Activated T-helper 2 cell treated with anti-CD3 and anti-CD28 coated beads, Interferon-gamma antibody, Interleukin-2, Interleukin-4, amounts not matched to agents 10 μg/mL and 5 μg/mL and 100 μg/mL, durations not matched to agents 14 hours and 24 hours and 36 hours (primary cell): ENCODE measurements at regions not wholly inside any gene's neighbourhood (a gene's known extent, or its start where the extent isn't known, plus 50 kb on each side); places are given as distances from the start of the nearest gene placed in this dataset.
"Not testable (repeated sequence)": the region's sequence is repeated elsewhere in the genome, so short reads cannot be mapped to it uniquely, and the experiment has no call there.

ENCODE experiments used
- DNase-seq: peaks from one replicate; pipeline ENCODE4 v3.0.0; 2021; ENCODE audit warnings: low spot score
- H3K27ac Mint-ChIP-seq: one replicate; pipeline ENCODE4 v1.8.0; 2021; ENCODE audit warnings: mixed read lengths
- H3K27me3 Mint-ChIP-seq: one replicate; pipeline ENCODE4 v1.8.0; 2021; ENCODE audit warnings: low read depth, mixed read lengths
- H3K36me3 Mint-ChIP-seq: one replicate; pipeline ENCODE4 v1.8.0; 2021; ENCODE audit warnings: low read depth, mixed read lengths
- H3K4me1 Mint-ChIP-seq: one replicate; pipeline ENCODE4 v1.8.0; 2021; ENCODE audit warnings: low read depth, mixed read lengths
- H3K4me3 Mint-ChIP-seq: one replicate; pipeline ENCODE4 v1.8.0; 2021; ENCODE audit warnings: low read depth, mild to moderate bottlenecking, moderate library complexity, mixed read lengths
- H3K9me3 Mint-ChIP-seq: one replicate; pipeline ENCODE4 v1.8.0; 2021; ENCODE audit warnings: mixed read lengths
- intact Hi-C: fragments of 100-400 bp; cut with micrococcal nuclease; formaldehyde crosslinking; loops from one replicate; pipeline ENCODE4 v1.15.1; 2023

DNA sequence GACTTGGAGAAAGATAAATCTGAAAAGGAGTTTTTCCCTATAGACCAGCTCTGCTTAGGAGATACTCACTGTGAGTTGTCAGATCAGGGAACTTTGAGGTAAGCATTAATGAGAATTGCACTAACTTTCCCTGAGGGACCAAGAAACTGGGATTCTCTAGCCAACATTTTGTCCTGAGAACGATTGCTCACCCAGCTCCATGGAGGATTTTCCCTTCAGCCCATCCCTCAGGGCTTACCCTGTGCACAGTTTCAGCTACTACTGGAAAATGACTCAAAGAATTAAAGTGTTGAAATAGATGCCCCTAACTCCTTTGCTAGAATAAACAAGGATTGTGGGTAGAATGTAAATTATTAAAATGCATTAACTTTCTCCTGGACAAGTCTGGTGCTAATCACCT, 237.2 kb upstream of the IL12B start:
- no peaks in the 10 kb centered on the region for H3K36me3 Mint-ChIP-seq
- peaks cover 4% of the 10 kb centered on the region for H3K27me3 Mint-ChIP-seq
- no peaks in the 10 kb centered on the region for H3K9me3 Mint-ChIP-seq
- H3K4me3 Mint-ChIP-seq, result no peak overlapping the region
- no peak overlapping the region for H3K27ac Mint-ChIP-seq
- DNase-seq, result no peak
- intact Hi-C loops, result no loop called here
- no peaks in the 10 kb centered on the region for H3K4me1 Mint-ChIP-seq

DNA sequence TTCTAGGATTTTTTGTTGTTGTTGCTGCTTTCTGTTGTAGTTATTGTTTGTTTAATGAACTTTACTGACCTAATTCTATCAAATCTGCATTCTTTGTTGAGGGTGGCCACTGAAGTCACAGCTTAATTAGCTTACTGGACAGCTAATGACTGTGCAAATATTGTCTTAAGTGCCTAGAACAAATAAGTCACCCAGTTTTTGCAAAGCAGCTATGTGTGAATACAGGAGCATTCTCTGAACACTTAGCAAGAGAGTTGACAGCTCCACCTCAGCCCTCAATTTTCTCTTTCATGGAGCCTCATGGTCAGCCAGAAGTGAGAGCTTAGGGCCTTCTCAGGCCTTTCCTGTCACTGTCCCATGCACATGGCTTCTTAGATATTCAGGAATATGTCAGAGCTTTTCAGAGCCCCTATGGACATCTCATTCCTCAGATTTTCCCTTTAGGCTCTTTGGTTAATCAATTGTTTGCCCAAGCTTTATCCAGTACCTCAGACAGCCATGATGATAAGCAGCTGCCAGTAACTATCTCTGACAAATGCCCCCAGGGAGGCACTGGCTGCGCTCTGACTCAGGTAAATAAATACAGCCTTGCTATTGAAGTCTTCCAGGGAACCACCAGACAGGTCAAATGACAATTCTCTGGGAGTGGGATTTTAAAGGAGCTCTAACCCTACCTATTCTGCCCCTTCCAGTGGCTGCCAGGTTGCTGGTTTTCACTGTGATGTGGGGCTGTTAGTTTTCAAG, 241.4 kb upstream of the IL12B start:
- H3K27ac Mint-ChIP-seq, result no peak overlapping the region
- H3K4me1 Mint-ChIP-seq, result no peaks in the 10 kb centered on the region
- no peak for DNase-seq
- H3K36me3 Mint-ChIP-seq, result no peaks in the 10 kb centered on the region
- peaks cover 7% of the 10 kb centered on the region for H3K27me3 Mint-ChIP-seq
- H3K4me3 Mint-ChIP-seq, result no peak overlapping the region
- no peaks in the 10 kb centered on the region for H3K9me3 Mint-ChIP-seq
- intact Hi-C loops, result no loop called here

DNA sequence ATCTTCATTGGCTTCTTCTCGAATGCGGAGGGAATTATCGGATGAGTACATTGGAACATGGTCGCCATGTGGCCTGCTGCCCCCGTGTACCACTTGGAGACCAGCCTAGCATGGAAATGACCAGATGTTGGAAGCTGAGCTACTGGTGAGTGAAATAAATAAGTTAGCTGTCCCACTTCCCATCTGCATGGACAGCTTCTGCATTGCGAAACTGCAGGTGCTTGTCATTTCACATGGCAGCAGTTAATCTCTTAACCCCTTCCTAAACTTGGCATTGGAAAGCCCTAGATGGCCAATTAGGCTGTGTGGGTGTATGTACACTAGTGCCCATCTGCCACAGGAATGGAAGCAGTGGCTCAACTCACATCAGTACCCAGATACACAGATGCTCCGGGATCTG, 246.6 kb upstream of the IL12B start:
- peaks cover 3% of the 10 kb centered on the region for H3K27me3 Mint-ChIP-seq
- intact Hi-C loops, result no loop called here
- H3K4me1 Mint-ChIP-seq, result no peaks in the 10 kb centered on the region
- no peak for DNase-seq
- no peaks in the 10 kb centered on the region for H3K36me3 Mint-ChIP-seq
- no peaks in the 10 kb centered on the region for H3K9me3 Mint-ChIP-seq
- no peak overlapping the region for H3K4me3 Mint-ChIP-seq
- no peak overlapping the region for H3K27ac Mint-ChIP-seq

DNA sequence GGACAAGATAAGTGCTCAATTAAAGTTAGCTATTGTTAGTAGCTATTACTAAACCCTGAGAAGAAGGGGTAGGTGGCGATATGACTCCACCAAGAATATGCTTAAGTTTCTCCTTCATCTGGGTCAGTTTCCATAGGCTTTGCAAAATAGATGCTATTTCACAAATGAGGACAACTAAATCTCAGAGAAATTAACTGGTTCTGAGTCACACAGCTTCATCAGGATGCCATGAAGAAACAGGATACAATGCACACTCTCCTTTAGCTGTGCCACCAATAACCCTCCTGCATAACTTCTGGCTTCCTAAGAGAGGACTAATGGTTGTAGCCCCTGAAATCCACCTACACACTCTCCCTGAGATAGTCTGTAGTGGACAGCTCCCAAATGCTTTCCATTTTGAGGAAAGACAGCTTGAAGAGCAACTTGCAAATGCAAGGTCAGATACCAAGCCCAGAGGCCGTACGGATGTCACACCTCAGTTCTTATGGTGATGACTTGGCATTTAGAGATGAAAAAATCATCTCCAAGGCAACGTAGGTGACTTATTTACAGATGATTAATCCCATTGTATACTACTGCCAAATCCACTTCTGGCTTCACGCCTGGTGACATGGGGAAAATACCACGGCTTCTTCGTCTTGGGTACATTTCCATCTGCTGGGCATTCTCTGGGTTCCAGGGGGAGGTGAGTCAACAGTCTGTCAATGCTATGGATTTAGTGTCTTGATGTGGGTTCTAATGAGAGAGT, 251.4 kb upstream of the IL12B start:
- Mint-ChIP-seq H3K4me1 (no peaks in the 10 kb centered on the region), H3K4me3 (no peak overlapping the region), H3K9me3 (no peaks in the 10 kb centered on the region), H3K27ac (no peak overlapping the region), H3K27me3 (no peaks in the 10 kb centered on the region), H3K36me3 (no peaks in the 10 kb centered on the region)
- intact Hi-C loops, result no loop called here
- no peak for DNase-seq

DNA sequence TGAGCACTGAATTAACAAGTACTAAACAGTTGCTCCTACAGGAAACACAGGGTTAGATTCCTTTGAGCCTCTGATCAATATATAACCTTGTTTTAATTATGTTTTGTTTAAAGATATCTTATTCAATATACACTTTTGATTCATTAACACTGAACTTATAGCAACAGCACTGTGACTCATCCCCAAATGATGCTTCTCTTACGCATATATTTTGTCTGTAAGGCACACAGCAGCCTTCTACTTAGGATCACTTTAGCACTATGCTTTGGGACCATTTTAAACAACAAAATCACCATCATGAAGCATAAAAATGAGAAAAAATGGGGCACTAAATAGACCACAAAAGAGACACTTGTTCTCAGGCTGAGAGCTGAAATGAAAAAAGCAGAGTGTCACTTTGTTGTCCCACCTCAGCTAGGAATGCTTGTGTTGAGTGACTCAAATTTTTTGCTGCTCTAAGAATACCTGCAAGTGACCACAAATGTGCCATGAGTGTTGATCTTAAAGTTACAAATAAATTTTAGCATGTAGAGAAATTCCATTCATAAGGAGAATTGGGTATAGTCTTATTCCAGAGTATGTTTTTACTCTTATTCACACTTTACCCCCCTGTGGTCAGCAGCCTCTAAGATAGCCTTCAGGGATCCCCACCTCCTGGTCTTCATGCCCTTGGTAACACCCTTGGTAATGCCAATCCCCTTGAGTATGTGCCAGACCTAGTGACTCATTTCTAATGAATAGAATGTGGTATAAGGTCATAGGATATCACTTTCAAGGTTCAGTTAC, 252.7 kb upstream of the IL12B start:
- intact Hi-C loops, result no loop called here
- no peak for DNase-seq
- H3K4me1 Mint-ChIP-seq, result no peaks in the 10 kb centered on the region
- no peaks in the 10 kb centered on the region for H3K9me3 Mint-ChIP-seq
- H3K36me3 Mint-ChIP-seq, result no peaks in the 10 kb centered on the region
- no peak overlapping the region for H3K27ac Mint-ChIP-seq
- H3K4me3 Mint-ChIP-seq, result no peak overlapping the region
- H3K27me3 Mint-ChIP-seq, result no peaks in the 10 kb centered on the region

DNA sequence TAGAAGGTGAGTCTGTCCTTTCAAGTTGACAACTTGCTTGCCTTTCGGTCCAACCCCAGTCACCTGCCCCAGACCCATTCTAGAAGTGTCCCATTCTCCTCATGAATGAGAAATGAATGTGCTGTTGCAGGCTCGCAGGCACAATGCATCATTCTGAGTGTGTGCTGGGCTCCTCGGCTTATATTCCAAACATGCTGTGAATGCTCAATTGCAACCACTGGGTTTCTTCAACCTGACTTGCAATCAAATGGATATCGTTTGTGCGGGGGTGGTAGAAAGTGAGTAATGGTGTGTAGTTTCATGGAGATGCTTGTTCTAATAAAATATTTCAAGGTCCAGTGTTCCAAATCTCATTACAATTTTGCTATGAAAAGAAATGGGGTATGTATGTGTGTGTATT, 256.6 kb upstream of the IL12B start:
- H3K4me1 Mint-ChIP-seq, result no peaks in the 10 kb centered on the region
- H3K9me3 Mint-ChIP-seq, result no peaks in the 10 kb centered on the region
- H3K27me3 Mint-ChIP-seq, result no peaks in the 10 kb centered on the region
- H3K4me3 Mint-ChIP-seq, result no peak overlapping the region
- H3K27ac Mint-ChIP-seq, result no peak overlapping the region
- intact Hi-C loops, result no loop called here
- no peaks in the 10 kb centered on the region for H3K36me3 Mint-ChIP-seq
- no peak for DNase-seq

DNA sequence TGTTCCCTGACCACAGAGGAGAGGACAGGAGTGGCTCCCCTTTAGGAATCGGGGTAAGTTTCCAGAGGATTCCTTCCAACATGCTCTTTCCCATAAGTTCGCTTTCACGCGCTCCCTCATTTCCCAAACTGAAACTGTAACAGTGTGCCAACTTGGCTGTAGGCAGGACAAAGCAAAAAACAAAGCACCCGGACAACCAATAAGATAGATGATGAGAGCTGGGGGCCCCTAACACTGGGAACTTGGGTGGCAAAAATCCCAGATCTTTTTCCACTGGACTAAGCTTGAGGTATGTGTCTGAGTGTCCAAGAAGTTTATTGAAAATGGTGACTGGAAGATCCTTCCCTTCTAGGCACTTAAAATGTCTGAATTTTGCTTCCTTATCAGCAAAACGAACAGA, 258.7 kb upstream of the IL12B start:
- H3K27ac Mint-ChIP-seq, result no peak overlapping the region
- no peaks in the 10 kb centered on the region for H3K4me1 Mint-ChIP-seq
- no peaks in the 10 kb centered on the region for H3K36me3 Mint-ChIP-seq
- H3K4me3 Mint-ChIP-seq, result no peak overlapping the region
- H3K27me3 Mint-ChIP-seq, result no peaks in the 10 kb centered on the region
- no peaks in the 10 kb centered on the region for H3K9me3 Mint-ChIP-seq
- intact Hi-C loops, result no loop called here
- DNase-seq, result no peak

DNA sequence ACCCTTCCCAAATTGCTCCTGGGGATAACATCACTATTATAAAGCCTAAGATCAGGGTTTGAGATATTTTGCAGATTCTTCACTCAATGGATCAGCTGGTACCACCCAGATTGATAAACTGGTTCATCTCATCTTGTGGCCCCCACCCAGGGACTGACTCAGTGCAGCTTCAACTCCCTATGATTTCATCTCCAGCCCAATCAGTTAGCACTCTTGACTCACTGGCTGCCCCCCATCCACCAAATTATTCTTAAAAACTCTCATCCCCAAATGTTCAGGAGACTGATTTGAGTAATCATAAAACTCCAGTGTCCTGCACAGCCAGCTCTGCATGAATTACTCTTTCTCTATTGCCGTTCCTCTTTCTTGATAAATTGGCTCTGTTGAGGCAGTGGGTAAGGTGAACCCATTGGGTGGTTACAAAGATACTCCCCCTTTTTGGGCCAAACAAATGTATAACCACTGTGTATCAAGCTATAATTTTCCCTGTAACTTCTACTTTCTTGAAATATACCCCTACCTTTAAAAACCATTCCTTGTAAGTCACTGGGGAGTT, 263.3 kb upstream of the IL12B start:
- Mint-ChIP-seq H3K36me3 (no peaks in the 10 kb centered on the region), H3K4me3 (no peak overlapping the region), H3K27ac (no peak overlapping the region), H3K9me3 (peaks cover 22% of the 10 kb centered on the region), H3K4me1 (no peaks in the 10 kb centered on the region), H3K27me3 (peaks cover 2% of the 10 kb centered on the region)
- DNase-seq, result no peak
- intact Hi-C loops, result no loop called here

DNA sequence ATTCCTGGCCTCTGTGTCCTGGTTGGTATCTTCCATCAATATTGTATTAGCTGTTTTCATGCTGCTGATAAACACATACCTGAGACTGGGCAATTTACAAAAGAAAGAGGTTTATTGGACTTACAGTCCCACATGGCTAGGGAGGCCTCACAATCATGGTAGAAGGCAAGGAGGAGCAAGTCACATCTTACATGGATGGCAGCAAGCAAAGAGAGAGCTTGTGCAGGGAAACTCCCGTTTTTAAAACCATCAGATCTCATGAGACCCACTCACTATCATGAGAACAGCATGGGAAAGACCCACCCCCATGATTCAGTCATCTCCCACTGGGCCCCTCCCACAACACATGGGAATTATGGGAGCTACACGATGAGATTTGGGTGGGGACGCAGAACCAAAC, 265.3 kb upstream of the IL12B start:
- DNase-seq, intact Hi-C loops, H3K4me1 Mint-ChIP-seq, H3K27ac Mint-ChIP-seq, H3K36me3 Mint-ChIP-seq, H3K4me3 Mint-ChIP-seq, H3K27me3 Mint-ChIP-seq: not testable (repeated sequence)
- peaks cover 22% of the 10 kb centered on the region for H3K9me3 Mint-ChIP-seq

DNA sequence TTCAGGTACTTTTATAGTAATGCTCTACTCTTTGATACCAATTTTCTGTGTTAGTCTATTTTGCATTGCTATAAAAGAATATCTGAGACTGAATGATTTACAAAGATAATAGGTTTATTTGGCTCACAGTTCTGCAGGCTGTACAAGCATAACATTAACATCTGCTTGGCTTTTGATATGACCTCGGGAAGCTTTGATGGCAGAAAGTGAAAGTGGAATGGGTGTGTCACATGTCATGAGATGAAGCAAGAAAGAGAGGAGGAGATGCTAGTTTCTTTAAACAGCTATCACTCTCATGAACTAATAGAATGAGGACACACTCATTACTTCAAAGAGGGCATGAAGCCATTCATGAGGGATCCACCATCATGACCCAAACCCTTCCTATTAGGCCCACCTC, 270.9 kb upstream of the IL12B start:
- H3K9me3 Mint-ChIP-seq, result peaks cover 17% of the 10 kb centered on the region

DNA sequence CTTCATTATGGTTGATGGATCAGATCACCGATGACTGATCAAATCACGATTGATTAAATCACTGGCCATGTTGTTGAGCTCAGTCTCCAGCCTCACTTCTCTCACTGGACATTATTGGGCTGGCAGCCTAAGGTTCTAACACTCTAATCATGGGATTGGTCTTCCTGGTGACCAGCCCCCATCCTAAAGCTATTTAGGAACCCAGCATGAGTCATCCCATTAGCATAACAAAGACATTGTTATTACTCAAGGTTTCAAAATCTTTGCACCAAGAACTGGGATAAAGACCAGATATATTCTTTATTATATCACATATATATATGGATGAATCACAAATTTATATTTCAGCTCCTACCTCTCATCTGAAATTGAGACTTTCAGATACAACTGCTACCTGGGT, 272.1 kb upstream of the IL12B start:
- Mint-ChIP-seq H3K36me3 (no peaks in the 10 kb centered on the region), H3K4me1 (peaks cover 3% of the 10 kb centered on the region), H3K4me3 (no peak overlapping the region), H3K9me3 (peaks cover 13% of the 10 kb centered on the region), H3K27ac (no peak overlapping the region), H3K27me3 (peaks cover 2% of the 10 kb centered on the region)
- intact Hi-C loops, result no loop called here
- no peak for DNase-seq

More for the DNA sequence above, 270.9 kb upstream of the IL12B start:
- intact Hi-C loops, result no loop called here
- Mint-ChIP-seq H3K27me3 (peaks cover 2% of the 10 kb centered on the region), H3K4me3 (no peak overlapping the region), H3K27ac (no peak overlapping the region), H3K4me1 (peaks cover 3% of the 10 kb centered on the region), H3K36me3 (no peaks in the 10 kb centered on the region)
- no peak for DNase-seq

DNA sequence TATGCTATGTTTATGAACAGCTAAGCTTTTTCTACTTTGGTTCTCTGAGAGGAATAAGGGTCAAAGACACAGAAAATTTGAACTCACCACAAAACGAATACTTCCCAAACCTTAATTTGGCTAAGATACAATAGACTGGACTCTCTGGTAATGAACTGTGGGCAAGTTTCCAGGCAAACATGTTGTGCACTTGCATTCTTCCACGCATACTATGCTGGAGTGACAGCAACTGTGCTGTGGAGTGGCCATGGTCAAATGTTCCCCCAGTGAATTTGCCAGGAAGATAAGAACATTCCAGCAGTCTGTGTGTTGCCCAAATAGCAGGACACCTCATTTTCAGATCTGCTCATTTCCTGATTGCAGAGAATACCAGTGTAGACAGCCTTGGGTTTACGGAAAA, 275.3 kb upstream of the IL12B start:
- Mint-ChIP-seq H3K27ac (no peak overlapping the region), H3K36me3 (no peaks in the 10 kb centered on the region), H3K9me3 (peaks cover 8% of the 10 kb centered on the region), H3K4me1 (peaks cover 3% of the 10 kb centered on the region), H3K27me3 (no peaks in the 10 kb centered on the region), H3K4me3 (no peak overlapping the region)
- DNase-seq, result no peak
- intact Hi-C loops, result no loop called here

DNA sequence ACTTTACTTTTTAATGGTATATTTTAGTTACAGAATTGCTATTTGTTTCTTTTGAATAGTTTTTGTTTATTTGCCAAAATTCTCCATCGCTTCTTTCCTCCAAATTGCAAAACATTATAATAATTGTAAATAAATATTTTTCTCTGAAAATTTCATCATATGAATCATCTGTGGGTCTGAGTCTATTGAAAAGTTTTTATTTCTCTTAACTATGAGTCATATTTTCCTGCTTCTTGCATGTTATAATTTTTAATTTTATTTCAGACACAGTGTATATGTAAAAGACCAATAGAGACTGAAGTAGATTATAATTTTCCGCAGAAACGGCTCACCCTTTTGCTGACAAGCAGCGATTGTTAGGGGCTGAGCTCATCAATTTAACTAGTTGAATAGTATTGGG, 279.1 kb upstream of the IL12B start:
- no peaks in the 10 kb centered on the region for H3K4me1 Mint-ChIP-seq
- no peak for DNase-seq
- H3K4me3 Mint-ChIP-seq, result no peak overlapping the region
- intact Hi-C loops, result no loop called here
- no peaks in the 10 kb centered on the region for H3K9me3 Mint-ChIP-seq
- H3K36me3 Mint-ChIP-seq, result no peaks in the 10 kb centered on the region
- no peaks in the 10 kb centered on the region for H3K27me3 Mint-ChIP-seq
- H3K27ac Mint-ChIP-seq, result no peak overlapping the region
